Esophagus muscularis mucosa (tissue), 4 donors: ENCODE measurements at regions not wholly inside any gene's neighbourhood (a gene's known extent, or its start where the extent isn't known, plus 50 kb on each side); places are given as distances from the start of the nearest gene placed in this dataset.

Source experiments
- CTCF ChIP-seq, 3 experiments: fragments of 200-600 bp in 2 of 3; fragments of 450-650 bp in 1 of 3; sonication (generic) in 2 of 3; IDR thresholded peaks; one replicate each; pipeline ENCODE4 v1.5.1; 2017 to 2019; ENCODE audit warnings: antibody characterized with exemption in 3 of 3, mild to moderate bottlenecking in 2 of 3, moderate library complexity in 1 of 3
- EP300 ChIP-seq: sonication (generic); formaldehyde crosslinking; IDR thresholded peaks from one replicate; pipeline ENCODE4 v1.6.1; 2017; ENCODE audit warnings: antibody characterized with exemption
- POLR2A ChIP-seq: fragments of 450-650 bp; IDR thresholded peaks from one replicate; pipeline ENCODE4 v1.6.1; 2017; ENCODE audit warnings: antibody characterized with exemption, moderate library complexity, mild to moderate bottlenecking, low read depth
- POLR2AphosphoS5 ChIP-seq, 2 donors: sonication (generic); formaldehyde crosslinking; IDR thresholded peaks; one replicate each; pipeline ENCODE4 v1.6.1; 2017; ENCODE audit warnings: antibody characterized with exemption in 2 of 2

- TF ChIP-seq POLR2A (no peak), CTCF (IDR thresholded peaks at IDR 0.05) (no peak), EP300 (no peak), POLR2AphosphoS5 (IDR thresholded peaks at IDR 0.05) (no peak)
Observed at GRCh38 chr20:40882152-40882551, 146.5 kb upstream of the TOP1 start.
